Epithelial cell of esophagus (primary cell): ENCODE measurements at regions not wholly inside any gene's neighbourhood (a gene's known extent, or its start where the extent isn't known, plus 50 kb on each side); places are given as distances from the start of the nearest gene placed in this dataset.

Experiments used
- DNase-seq: peaks from one replicate; pipeline ENCODE4 v3.0.0; 2010; ENCODE audit warnings: low read depth
- H3K4me3 ChIP-seq: 2 replicates; pipeline ENCODE4 v1.5.1; 2011; ENCODE audit warnings: mild to moderate bottlenecking, low read length, control low read depth
- CTCF ChIP-seq: IDR thresholded peaks from 2 replicates; pipeline ENCODE4 v1.5.1; 2011; ENCODE audit warnings: low read depth, mild to moderate bottlenecking, low read length, control low read depth, inconsistent platforms; ENCODE audit not compliant: insufficient read depth; ENCODE audit errors: missing control alignments

DNA sequence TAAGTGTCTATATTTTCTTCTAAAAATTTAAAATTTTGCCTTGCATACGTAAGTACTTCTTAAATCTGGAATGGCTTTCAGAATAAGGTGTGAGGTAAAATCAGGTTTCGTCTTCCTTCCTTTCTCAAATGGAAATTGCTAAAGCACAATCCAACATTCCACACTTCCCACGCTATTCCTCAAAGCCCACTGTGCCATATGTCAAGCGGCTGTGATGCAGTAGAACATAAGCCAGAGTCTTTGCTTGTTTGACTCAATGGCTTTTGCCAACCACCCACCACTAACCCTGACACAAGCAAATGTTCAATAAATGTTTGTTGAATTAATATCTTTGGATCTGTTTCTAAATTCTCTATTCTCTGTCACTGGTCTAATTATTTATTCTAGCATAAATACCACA lies 1199.7 kb upstream of the TENM3 start:
- no peak overlapping the region for H3K4me3 ChIP-seq
- DNase-seq: no peak
- TF ChIP-seq CTCF: no peak

- no peak for TF ChIP-seq CTCF
- no peak for DNase-seq
- no peak overlapping the region for H3K4me3 ChIP-seq
Observed at GRCh38 chr4:181046809-181047208, 1196.4 kb upstream of the TENM3 start.

- H3K4me3 ChIP-seq: no peak overlapping the region
- no peak for TF ChIP-seq CTCF
- no peak for DNase-seq
Observed at GRCh38 chr4:181051931-181052330, 1191.3 kb upstream of the TENM3 start.

- H3K4me3 ChIP-seq: no peak overlapping the region
- DNase-seq: no peak
- TF ChIP-seq CTCF: no peak
Observed at GRCh38 chr4:181061787-181062186, 1181.4 kb upstream of the TENM3 start.

- DNase-seq: no peak
- H3K4me3 ChIP-seq: no peak overlapping the region
- TF ChIP-seq CTCF: no peak
Observed at GRCh38 chr4:181063212-181063611, 1180.0 kb upstream of the TENM3 start.

DNA sequence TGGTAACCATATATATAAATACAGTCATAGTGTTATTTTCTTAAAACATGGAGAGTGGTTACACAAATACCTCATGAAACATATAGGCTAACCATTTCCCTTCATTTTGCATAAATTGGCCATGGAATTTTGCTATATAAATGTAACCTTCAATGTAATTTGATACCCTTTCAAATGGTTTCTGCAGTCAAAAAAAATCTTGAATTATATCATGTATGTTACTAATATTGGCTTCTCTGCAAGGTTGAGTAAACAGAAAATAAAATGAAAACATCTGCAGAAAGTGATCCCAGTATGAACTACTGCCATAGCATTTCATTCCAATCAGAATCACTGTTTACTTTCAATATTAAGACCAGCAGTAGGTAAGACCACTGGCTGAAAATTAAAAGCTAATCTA lies 1165.9 kb upstream of the TENM3 start:
- no peak for DNase-seq
- TF ChIP-seq CTCF: no peak
- no peak overlapping the region for H3K4me3 ChIP-seq

DNA sequence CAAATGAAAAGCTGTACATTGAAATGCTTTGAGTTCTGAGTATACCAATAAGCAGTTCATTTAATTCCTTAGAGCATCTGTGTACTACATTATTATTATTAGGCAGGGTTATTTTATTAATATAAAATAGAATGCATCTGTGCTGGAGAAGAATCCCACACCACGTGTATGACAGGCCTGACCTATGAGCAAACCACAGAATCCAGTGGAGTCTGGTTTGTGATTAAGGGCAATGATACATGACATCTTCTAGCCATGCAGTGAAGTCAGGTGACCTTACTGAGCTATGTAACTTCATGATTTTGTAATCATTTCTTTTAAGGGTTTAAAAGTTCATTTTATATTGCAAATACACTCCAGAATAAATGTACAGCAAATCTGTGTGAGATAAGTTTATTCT lies 1165.0 kb upstream of the TENM3 start:
- no peak for TF ChIP-seq CTCF
- peak; percentile 4 for DNase-seq
- no peak overlapping the region for H3K4me3 ChIP-seq
